Renal cortex interstitium (tissue), 11 donors: ENCODE measurements at regions not wholly inside any gene's neighbourhood (a gene's known extent, or its start where the extent isn't known, plus 50 kb on each side); places are given as distances from the start of the nearest gene placed in this dataset.
"Not testable (repeated sequence)": the region's sequence is repeated elsewhere in the genome, so short reads cannot be mapped to it uniquely, and the experiment has no call there.

ENCODE experiments used
- DNase-seq, 11 donors: peaks; one replicate each; pipeline ENCODE4 v3.0.0-alpha.2; 2013; ENCODE audit warnings: low read depth in 9 of 11, low spot score in 4 of 11; ENCODE audit errors: extremely low read depth in 1 of 11

DNA sequence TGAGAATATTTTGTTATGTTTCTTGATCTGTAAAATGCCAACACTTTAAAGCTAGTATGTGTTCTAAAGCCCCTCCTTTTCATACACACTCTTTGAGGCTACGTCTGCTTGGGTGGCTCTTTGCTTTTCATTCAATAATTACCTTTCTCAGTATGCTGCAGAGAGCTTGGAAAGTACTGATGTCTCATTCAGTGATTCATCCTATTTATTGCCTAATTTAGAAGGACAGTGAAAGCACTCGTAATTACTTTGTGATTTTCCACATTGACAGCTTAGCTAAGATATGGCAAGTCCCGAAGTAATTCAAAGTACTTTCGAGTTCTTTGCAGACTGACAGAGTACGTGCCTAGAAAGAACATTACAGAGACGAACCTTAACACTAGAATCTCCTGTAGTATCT is 57.2 kb downstream of the BMP15 start:
- DNase-seq: no peak

DNA sequence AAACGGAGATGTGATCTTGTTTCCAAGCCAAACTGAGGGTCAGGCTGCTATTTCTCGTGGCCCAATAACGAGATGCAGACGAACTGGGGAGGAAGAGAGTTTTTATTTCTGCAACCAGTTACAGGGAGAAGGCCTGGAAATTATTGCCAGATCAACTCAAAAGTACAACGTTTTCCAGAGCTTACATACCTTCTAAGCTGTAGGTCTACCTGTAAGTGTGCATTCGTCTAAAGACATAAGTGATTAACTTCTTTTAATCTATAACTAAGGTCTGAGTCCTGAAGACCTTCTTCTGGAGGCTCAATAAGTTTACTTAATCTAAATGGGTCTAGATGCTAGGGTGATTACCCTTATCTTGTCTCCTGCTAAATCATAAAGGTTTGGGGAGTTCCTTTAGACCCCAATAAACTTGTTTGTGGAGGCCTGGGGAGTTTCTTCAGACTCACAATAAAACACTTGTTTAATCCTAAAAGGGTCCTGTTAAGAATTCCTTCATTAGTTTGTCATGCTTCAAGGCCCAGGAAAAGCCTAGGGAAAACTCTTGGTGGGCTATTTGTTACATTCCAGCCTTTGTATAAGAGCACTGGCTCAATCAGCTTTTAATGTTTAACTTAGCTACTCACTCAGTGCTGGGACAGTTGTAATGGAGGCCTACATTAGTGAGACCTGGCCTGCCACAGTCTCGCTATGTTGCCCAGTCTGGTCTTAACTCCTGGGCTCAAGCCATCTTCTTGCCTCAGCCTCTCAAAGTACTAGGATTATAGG is 58.5 kb downstream of the BMP15 start:
- DNase-seq: peak in 4 of 11 donors; percentile 5 to 53 (median 28)

DNA sequence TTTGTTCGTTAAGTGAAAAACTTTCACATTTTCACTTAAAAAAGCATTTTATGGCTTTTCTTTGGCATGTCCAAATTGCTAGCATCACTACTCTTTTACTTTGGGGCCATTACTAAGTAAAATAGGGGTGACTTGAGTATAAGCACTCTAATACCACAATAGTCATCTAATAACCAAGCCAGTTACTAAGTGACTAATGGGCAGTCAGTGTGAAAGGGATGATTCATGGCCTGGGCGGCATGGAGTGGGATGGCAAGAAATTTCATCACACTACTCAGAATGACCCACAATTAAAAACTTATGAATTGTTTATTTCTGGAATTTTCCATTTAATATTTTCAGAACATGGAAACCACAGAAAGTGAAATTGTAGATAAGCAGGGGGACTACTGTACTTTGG is 60.9 kb downstream of the BMP15 start:
- DNase-seq: no peak

DNA sequence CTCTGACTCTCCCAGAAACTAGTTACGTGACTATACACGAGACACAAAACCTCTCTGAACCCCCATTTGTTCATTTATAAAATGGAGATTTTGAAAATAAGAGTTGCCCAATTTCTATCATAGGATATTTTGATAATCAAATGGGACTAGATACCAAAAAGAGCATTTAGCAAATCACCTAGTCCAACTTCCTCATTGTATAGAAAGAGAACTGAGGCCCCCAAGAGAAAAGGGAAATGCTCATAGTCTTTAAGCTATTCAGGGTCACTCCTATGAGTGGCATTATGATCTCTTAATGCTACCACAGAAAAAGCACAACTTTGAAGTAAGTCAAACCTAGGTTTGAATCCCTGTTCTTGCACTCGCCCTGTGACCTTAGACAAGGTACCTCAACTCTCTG is 62.7 kb downstream of the BMP15 start:
- DNase-seq: no peak

DNA sequence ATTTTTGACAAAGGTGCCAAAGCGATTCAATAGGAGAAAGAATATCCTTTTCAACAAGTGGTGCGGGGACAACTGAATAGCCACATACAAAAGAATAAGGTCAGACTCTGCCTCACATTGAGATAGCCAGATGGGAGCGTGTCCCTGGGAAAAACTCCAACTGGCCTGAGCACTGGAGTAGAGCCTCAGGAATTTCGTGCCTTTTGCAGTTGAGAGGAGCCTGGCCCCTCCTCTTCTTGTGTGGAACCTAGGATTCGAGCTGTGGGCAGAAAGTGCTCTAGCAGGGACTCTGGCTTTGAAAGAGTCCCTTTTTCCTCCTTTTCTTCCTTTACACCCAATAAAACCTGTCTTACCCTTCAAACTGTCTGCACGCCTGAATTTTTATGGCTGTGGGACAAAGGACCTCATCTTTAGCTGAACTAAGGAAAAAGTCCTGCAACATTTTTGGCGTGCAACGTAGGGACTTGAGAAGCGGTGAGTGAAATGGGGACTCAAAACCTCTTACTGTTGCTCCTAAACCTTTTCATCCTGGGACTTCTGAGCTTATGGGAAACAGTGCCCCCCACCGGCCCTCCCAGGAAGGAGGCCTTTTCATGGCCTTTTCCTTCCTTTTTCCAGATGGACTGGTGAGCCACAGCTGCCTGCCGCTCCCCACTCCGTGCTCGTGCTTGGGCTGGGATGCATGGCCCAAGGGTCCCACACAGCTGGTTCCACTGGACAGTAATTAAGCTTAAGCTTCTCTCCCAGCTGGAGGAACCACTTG is 68.6 kb downstream of the BMP15 start:
- DNase-seq: no peak

DNA sequence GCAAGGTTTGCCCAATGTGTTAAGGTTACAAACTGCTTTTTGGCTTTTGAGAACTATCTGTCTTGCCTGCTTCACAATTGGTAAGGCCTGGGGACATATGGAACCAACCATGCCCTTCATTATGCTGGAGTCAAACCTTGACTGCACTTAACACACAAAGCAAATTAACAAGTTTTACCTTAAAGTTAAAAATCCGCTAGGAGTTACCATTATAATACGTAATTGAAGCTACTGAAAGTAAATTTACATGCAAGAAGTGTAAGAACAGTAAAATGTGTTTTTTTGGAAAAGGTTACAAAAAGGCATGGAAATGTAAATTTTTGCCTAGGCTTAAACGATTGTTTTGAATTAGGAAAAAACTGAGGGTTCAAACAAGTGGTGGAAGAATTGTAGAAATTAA is 69.7 kb downstream of the BMP15 start:
- DNase-seq: no peak

DNA sequence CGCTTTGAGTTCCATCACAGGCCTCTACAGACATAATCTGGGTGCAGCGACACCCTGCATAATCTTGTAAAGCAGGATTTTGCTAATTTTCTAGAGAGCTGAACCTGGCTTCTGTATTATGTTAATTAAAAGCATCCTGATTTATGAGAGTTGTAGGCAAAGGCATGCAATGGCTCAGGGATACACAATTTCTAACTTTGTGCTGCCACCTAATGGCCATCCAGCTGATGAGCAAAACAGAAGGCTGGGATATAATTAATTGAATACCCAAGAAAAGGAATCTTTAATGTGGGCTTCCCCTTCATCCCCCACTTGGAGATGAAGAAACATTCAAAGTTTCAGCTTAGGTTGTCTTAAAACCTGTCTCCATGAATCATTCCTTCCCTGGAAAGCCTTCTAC is 78.1 kb downstream of the BMP15 start:
- peak in 5 of 11 donors; percentile 18 to 53 (median 26) for DNase-seq

DNA sequence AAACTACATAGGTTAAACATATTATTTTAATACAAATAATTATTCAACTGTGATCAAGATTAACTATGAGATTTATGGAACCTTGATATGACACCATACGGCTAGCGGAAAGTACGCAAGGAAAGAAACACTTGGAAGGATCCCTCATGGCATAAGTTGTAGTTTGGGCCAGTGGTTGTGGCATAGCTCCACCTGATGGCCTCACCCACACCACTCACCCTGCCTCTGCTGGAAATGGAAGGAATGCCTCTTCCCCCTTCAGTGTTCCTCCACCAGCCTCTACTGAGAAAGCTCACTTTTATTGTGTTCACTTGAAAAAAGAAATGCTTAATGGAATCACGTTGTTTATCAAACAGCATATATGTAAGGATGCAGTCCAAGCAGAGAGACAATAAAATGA is 86.4 kb downstream of the BMP15 start:
- no peak for DNase-seq

DNA sequence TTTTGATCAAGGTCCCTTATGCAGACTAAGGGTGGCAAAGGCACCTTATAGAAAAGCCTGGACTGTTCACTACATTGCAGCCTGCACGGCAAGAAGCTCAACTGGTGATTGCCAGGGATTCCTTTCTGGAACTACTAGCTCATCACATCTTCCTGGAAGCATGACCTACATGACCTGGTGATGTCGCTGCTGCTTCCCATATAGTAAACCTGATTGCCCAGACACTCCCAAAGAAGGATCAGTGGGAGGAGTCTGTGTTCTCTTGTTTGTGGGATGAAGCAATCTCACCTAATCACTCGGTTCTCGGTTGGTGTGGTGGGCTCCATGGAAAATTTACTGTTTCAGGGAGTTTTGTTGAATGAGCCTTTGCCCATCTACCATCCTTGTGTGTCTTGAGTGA is 89.8 kb downstream of the BMP15 start:
- DNase-seq: not testable (repeated sequence)

DNA sequence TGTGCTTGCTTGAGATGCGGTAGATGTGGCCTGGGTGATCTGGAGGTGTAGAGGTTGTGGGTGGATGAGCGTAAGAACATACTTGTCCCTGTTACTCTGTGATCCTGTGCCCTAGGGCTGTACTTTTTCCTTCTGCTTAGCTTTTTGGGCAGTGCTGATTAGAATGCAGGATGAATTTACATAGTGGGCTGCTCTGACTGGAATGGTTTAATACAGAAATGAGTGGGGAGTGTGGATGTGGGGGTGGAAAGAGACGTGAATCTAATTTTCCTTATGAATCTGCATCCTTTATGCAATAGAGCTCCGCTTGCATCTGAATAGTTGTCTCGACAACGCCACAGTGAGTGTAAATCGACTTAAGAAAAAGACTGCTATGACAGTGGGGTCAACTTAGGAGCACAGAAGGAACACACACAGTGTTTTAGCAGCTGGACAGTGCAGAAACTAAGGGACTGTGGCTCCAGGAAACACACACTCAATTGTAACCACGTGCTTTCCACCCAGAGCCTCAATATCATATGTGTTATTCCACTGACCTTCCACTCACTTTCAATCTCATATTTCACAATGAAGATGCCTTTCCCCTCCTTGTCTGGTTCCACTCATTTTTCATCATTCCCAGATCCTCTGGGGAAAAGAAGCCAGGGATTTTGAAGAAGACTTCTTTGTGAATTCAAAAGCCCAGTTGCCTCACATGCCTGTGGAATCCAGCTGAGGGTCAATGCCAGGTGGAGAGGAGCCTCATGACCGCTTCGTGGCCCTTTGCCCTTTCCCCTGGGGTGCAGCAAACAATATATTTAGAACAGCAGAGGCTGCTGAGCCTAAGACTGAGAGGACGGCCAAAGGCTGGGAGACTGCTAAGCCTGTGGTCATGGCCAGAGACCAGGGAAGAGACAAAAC is 91.4 kb downstream of the BMP15 start:
- DNase-seq: peak in 1 of 11 donors; percentile 9

DNA sequence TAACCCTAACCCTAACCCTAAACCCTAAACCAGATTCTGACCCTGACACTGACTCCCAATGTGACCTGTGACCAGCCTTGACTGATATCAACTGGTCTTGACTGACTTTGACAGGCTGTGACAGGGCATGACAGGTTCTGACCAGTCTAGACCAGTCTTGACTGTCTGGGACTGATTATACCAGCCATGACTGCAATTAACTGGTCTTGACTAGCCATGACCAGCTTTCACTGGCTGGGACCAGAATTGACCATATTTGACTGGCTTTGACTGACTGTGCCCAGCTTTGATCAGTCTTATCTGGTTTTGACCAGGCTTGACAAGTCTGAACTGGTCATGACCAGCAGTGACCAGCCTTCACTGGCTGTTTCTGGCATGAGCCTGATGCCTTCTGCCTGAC is 95.5 kb downstream of the BMP15 start:
- no peak for DNase-seq

DNA sequence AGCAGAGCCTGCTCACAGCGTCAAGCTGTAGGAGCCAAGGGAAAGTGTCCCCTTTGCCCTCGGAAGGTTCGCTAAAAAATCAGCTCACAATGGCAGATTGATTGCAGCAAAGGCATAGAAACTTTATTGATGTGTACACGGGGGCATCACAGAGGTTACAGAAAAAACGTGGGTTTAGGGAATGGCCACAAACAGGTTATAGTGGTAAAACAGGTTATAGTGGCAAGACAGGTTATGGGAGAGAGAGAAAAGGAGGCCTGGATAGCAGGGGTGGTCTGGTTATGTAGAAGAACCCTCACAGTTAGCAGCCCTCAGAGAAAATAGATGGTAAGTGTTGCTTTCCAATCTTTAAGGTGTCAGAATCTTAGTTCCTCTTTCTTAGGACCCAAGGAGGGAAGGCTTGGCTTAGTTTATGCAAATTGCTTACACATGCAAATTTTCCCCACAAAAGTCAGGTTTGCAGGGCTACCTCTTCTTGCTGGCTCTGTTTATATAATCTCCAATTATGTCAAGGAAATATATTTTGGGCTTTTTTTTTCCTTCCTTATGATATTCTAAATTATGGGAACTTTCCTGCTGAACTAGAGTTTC is 113.7 kb downstream of the BMP15 start:
- no peak for DNase-seq

DNA sequence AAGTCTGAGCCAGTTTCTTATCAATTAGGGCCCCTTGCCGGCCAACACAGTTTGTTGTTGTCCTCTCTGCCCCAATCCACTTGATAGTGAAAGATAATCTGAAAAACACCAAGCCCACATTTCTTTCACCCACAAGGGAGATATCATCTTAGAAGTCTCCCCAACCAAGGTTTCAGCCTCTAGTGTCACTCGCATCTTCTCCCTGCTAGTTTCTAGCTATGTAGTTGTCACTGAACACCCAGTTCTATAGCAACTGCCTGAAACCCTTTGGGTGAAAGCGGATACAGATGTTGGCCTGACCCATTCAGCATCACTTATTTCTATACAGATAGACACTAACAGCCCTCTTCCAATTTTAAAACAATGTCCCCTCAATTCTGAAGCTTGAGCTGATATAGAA is 116.3 kb downstream of the BMP15 start:
- no peak for DNase-seq

DNA sequence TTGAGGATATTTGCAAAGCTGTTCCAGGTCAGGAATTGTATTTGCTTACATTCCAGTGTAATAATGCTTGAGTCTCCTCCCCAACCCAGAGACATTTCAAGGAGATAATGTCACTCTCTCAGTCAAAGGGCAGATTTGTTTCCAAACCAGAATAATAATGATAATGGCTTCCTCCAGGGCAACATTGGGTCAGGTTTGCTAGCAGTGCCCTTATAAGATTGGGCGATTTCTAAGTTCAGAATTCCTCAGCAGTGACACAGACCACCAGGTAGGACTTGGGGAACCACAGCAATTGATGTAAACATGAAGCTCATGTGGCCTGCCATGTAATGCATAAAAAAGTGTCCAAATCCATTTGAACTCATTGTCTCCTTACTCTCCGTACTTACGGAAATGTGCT is 125.2 kb downstream of the BMP15 start:
- no peak for DNase-seq

DNA sequence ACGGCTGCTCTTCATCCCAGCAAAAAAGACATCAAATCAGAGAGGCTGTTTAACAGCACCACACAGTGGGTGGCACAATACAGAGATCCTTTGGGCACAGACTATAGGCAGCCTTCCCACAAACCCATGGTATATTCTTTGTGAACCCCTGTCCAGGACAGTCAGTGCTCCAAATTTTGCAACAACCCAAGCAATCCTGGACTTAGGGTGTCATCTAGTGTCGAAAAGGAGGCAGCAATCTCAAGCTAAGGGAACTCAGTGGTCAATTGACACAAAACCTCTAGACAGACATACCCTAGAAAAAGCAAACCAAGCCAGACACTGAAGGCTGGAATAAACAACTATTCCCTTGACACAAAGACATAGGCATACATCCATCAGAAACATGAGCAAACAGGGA is 137.4 kb downstream of the BMP15 start:
- DNase-seq: no peak

DNA sequence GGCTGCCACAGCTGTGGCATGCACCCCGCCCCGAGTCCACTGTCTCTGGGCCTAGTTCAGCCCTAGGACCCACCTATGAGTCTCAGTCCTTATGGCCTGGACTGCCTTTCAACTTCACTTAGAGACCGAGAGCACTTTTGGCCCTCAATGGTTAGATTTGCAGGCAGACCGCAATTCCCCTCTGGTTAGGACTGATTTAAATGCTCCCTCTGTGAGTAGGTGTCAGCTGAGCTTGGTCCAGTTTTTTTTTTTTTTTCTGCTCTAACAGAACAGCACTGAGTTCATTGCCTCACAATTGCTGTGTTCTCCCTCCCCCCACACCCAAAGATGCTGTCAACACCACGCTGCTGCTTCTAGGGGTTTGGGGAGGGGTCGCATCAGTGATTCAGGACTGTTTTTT is 143.2 kb downstream of the BMP15 start:
- no peak for DNase-seq

DNA sequence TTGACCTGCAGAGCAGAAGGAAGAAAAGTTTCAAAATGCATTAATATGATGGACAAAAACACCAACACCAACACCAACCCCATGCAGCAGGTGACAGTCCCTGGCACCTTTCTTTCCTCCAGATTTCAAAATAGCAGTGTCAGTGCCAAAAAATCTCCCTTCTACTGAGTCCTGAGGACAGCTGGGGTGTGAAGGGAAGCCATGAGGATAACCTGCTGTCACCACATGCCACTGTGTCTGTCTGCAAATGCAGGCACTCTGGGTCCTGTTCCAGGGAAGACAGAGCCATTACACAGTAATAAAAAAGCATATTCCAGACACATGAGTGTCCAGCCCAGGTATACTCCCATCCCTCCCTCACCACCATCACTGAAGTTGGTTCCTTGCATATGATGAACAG is 187.5 kb downstream of the BMP15 start:
- no peak for DNase-seq

DNA sequence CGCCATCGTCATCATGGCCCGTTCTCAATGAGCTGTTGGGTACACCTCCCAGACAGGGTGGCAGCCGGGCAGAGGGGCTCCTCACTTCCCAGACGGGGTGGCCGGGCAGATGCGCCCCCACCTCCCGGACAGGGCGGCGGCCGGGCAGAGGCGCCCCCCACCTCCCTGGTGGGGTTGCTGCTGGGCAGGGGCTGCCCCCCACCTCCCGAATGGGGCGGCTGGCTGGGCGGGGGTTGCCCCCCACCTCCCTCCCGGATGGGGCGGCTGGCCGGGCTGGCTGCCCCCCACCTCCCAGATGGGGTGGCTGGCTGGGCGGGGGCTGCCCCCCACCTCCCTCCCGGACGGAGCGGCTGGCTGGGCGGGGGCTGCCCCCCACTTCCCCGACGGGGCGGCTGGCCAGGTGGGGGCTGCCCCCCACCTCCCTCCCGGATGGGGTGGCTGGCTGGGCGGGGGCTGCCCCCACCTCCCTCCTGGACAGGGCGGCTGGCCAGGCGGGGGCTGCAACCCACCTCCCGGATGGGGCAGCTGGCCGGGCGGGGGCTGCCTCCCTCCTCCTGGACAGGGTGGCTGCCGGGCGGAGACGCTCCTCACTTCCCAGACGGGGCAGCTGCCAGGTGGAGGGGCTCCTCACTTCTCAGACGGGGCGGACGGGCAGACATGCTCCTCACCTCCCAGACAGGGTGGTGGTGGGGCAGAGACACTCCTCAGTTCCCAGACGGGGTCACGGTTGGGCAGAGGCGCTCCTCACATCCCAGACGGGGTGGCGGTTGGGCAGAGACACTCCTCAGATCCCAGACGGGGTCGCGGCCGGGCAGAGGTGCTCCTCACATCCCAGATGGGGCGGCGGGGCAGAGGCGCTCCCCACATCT is 208.8 kb downstream of the BMP15 start:
- DNase-seq: not testable (repeated sequence)
